Vagina (tissue), 2 donors: ENCODE measurements at regions not wholly inside any gene's neighbourhood (a gene's known extent, or its start where the extent isn't known, plus 50 kb on each side); places are given as distances from the start of the nearest gene placed in this dataset.

Experiments used
- DNase-seq, 2 donors: peaks; one replicate each; pipeline ENCODE4 v3.0.0-alpha.2; 2017; ENCODE audit errors: extremely low spot score in 2 of 2
- H3K27ac ChIP-seq: fragments of 200-600 bp; sonication (generic); one replicate; pipeline ENCODE4 v1.5.1; 2019
- H3K27me3 ChIP-seq: fragments of 200-600 bp; sonication (generic); one replicate; pipeline ENCODE4 v1.5.1; 2019
- H3K36me3 ChIP-seq, 2 donors: fragments of 200-600 bp; sonication (generic); one replicate each; pipeline ENCODE4 v1.5.1; 2017 to 2019
- H3K4me1 ChIP-seq: fragments of 200-600 bp; sonication (generic); one replicate; pipeline ENCODE4 v1.5.1; 2019
- H3K4me3 ChIP-seq, 2 donors: fragments of 200-600 bp; sonication (generic); 1 replicate in 1 of 2; 2 replicates in 1 of 2; pipeline ENCODE4 v1.5.1; 2016 to 2019
- H3K9me3 ChIP-seq: fragments of 200-600 bp; sonication (generic); one replicate; pipeline ENCODE4 v1.5.1; 2019
- POLR2A ChIP-seq, 2 donors: fragments of 450-650 bp; IDR thresholded peaks; one replicate each; pipeline ENCODE4 v1.6.1; 2017; ENCODE audit warnings: antibody characterized with exemption in 2 of 2, mild to moderate bottlenecking in 2 of 2, moderate library complexity in 2 of 2
- POLR2AphosphoS5 ChIP-seq, 2 donors: sonication (generic); formaldehyde crosslinking; IDR thresholded peaks; one replicate each; pipeline ENCODE4 v1.9.0; 2017; ENCODE audit warnings: antibody characterized with exemption in 2 of 2, mild to moderate bottlenecking in 2 of 2, low read depth in 1 of 2; ENCODE audit not compliant: insufficient read depth in 1 of 2
- intact Hi-C: fragments of 100-400 bp; cut with DNase I; formaldehyde crosslinking; loops from one replicate; pipeline ENCODE4 v1.15.1; 2023
- TF ChIP-seq, protein P1 (sequence below), 3 experiments: fragments of 450-650 bp in 2 of 3; fragments of 200-600 bp in 1 of 3; sonication (generic) in 1 of 3; IDR thresholded peaks; one replicate each; pipeline ENCODE4 v1.5.1; 2017 to 2019; ENCODE audit warnings: antibody characterized with exemption in 3 of 3, mild to moderate bottlenecking in 2 of 3, moderate library complexity in 2 of 3

DNA sequence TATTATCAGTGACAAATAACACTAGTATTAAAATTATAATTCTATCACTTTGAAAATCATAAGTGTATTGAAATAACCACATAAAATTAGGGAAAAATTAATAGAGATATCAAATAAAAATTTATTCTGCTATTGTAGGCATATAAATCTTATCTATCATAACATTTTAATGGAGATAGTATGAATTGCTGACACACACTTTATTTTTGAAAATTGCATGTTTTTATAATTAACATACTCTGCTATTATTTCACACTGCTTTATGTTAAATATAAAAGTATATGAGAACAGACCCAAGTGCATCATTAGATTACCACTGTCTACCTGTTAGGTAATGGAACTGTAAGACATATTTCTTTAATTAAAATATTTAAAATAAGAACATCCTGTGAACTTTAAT is 2150.2 kb downstream of the ARAP2 start:
- DNase-seq: no peak
- Histone ChIP-seq H3K27ac (no peak overlapping the region), H3K4me1 (no peaks in the 10 kb centered on the region), H3K27me3 (no peaks in the 10 kb centered on the region), H3K36me3 (no peaks in the 10 kb centered on the region), H3K9me3 (no peaks in the 10 kb centered on the region), H3K4me3 (no peak overlapping the region)
- TF ChIP-seq POLR2AphosphoS5 (IDR thresholded peaks at IDR 0.05; ENCODE audit: insufficient read depth in 1 of 2, low read depth in 1 of 2): no peak
- TF ChIP-seq, protein P1, sequence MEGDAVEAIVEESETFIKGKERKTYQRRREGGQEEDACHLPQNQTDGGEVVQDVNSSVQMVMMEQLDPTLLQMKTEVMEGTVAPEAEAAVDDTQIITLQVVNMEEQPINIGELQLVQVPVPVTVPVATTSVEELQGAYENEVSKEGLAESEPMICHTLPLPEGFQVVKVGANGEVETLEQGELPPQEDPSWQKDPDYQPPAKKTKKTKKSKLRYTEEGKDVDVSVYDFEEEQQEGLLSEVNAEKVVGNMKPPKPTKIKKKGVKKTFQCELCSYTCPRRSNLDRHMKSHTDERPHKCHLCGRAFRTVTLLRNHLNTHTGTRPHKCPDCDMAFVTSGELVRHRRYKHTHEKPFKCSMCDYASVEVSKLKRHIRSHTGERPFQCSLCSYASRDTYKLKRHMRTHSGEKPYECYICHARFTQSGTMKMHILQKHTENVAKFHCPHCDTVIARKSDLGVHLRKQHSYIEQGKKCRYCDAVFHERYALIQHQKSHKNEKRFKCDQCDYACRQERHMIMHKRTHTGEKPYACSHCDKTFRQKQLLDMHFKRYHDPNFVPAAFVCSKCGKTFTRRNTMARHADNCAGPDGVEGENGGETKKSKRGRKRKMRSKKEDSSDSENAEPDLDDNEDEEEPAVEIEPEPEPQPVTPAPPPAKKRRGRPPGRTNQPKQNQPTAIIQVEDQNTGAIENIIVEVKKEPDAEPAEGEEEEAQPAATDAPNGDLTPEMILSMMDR (IDR thresholded peaks at IDR 0.05): no peak
- no peak for TF ChIP-seq POLR2A (IDR thresholded peaks at IDR 0.05)
- intact Hi-C loops: no loop called here

DNA sequence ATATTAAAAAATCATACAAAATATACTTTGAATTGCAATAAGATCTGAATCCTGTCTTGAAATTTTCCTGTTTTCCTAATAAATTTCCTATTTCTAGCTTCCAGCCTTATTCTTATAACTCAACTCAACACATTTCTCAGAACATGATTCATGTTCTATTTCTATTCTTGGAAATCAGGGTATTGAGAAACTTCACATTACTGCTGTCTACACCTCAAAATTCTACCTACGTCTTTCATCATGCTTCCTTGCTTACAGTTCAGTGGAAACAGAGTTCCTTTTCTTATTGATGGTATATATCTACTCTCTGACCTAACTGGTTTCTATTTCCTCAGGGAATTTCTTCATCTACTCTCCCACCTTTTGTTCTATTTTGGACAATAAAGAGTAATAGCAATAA is 2139.0 kb downstream of the ARAP2 start:
- Histone ChIP-seq H3K9me3 (no peaks in the 10 kb centered on the region), H3K27ac (no peak overlapping the region), H3K36me3 (no peaks in the 10 kb centered on the region), H3K27me3 (no peaks in the 10 kb centered on the region), H3K4me1 (no peaks in the 10 kb centered on the region), H3K4me3 (no peak overlapping the region)
- no peak for TF ChIP-seq POLR2AphosphoS5 (IDR thresholded peaks at IDR 0.05; ENCODE audit: insufficient read depth in 1 of 2, low read depth in 1 of 2)
- TF ChIP-seq, protein P1 (IDR thresholded peaks at IDR 0.05): no peak
- DNase-seq: no peak
- intact Hi-C loops: no loop called here

DNA sequence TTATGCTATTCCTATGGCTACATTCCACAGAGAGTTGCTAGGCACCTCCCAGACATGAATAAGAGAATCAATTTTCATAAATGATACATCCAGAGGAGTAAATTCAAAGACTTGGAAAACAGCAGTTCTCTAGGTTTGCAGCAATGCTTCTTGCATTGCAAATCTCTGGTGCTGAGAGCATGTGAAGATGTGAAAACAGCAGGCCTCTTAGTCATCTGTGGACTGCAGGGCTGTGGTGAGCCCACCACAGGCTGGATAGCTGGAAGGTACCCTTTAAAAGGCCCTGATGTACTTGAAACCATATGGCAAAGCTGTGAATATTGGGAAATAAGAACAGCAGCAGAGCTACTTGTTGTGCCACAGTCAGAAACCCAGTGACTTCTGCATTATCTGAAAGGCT is 2135.9 kb downstream of the ARAP2 start:
- DNase-seq: no peak

DNA sequence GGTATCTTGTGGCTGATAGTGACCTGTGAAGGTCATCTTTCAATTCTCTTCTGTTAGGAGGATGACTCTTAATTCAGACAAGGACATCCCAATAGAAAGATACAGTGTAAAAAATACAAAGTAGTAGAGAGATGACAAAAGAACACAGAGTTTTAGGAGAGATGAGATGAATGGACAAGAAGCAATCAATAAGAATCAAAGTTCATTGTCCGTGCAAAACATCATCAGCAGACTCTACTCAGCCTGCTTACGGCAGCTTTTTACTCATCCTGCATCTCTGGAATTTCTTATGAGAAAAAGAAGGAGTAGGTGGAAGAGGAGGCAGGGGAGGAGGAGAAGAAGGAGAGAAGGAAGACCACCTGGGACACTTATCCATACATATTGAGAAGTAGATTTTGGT is 2131.7 kb downstream of the ARAP2 start:
- intact Hi-C loops: no loop called here
- DNase-seq: no peak
- no peaks in the 10 kb centered on the region for H3K9me3 ChIP-seq
- no peaks in the 10 kb centered on the region for H3K27me3 ChIP-seq
- H3K27ac ChIP-seq: no peak overlapping the region
- no peaks in the 10 kb centered on the region for H3K4me1 ChIP-seq
- no peak overlapping the region for H3K4me3 ChIP-seq
- TF ChIP-seq POLR2AphosphoS5 (IDR thresholded peaks at IDR 0.05; ENCODE audit: insufficient read depth in 1 of 2, low read depth in 1 of 2): no peak
- TF ChIP-seq, protein P1 (IDR thresholded peaks at IDR 0.05): no peak
- TF ChIP-seq POLR2A (IDR thresholded peaks at IDR 0.05): no peak
- H3K36me3 ChIP-seq: no peaks in the 10 kb centered on the region

More for the DNA sequence above, 2135.9 kb downstream of the ARAP2 start:
- H3K36me3 ChIP-seq: no peaks in the 10 kb centered on the region
- TF ChIP-seq, protein P1 (IDR thresholded peaks at IDR 0.05): no peak
- no peak for TF ChIP-seq POLR2A (IDR thresholded peaks at IDR 0.05)
- H3K27me3 ChIP-seq: no peaks in the 10 kb centered on the region
- H3K9me3 ChIP-seq: no peaks in the 10 kb centered on the region
- no peak overlapping the region for H3K27ac ChIP-seq
- no peaks in the 10 kb centered on the region for H3K4me1 ChIP-seq
- intact Hi-C loops: no loop called here
- H3K4me3 ChIP-seq: no peak overlapping the region

DNA sequence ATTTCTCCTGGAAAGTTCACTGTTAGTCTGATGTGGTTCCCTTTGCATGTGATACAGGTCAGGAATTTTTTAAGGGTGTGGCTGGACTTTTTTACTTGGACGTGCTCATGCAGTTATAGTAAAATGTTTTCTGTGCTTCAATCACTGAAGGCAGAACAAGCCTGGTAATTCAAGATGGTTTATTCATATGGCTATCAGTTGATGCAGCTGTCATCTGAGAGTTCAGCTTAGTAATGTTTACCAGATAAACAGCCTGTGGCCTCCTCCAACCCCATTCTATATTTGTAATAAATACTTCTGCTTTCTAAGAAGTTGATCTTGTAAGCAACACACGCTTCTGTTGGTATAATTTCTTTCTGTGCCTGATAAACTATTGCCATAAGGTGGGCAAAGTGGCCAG is 2105.9 kb downstream of the ARAP2 start:
- Histone ChIP-seq H3K27ac (no peak overlapping the region), H3K27me3 (no peaks in the 10 kb centered on the region), H3K4me3 (no peak overlapping the region), H3K9me3 (no peaks in the 10 kb centered on the region), H3K36me3 (no peaks in the 10 kb centered on the region), H3K4me1 (no peaks in the 10 kb centered on the region)
- no peak for DNase-seq
- TF ChIP-seq, protein P1 (IDR thresholded peaks at IDR 0.05): no peak
- TF ChIP-seq POLR2A (IDR thresholded peaks at IDR 0.05) (no peak), POLR2AphosphoS5 (IDR thresholded peaks at IDR 0.05; ENCODE audit: insufficient read depth in 1 of 2, low read depth in 1 of 2) (no peak)
- intact Hi-C loops: no loop called here
